DMS153 treated with DMSO at 0.1 percent for 48 hours (cell line): ENCODE measurements at regions not wholly inside any gene's neighbourhood (a gene's known extent, or its start where the extent isn't known, plus 50 kb on each side); places are given as distances from the start of the nearest gene placed in this dataset.
"Not testable (repeated sequence)": the region's sequence is repeated elsewhere in the genome, so short reads cannot be mapped to it uniquely, and the experiment has no call there.

ENCODE experiments used
- DNase-seq: peaks from one replicate; lab custom pipeline; 2025; ENCODE audit not compliant: unreplicated experiment; lab: John Stamatoyannopoulos, UW

DNA sequence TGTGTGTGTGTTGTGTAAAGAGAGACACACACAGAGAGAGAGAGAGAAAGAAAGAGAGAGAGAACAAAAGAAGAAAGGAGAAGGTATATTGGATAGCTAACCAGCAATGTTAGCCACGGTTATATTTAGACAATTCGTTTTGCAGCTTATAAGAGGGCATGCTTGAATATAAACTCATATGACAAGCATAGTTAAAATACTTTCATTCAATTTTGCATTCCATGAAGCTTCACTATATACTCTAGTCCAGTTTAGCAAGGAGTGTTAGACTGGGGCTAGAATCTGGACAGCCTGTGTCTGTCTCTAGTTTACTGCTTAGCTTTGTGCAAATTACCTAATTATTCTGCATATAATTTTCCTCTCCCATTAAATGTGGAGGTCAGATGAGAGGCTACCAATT lies 525.9 kb upstream of the ZFP42 start:
- no peak for DNase-seq

DNA sequence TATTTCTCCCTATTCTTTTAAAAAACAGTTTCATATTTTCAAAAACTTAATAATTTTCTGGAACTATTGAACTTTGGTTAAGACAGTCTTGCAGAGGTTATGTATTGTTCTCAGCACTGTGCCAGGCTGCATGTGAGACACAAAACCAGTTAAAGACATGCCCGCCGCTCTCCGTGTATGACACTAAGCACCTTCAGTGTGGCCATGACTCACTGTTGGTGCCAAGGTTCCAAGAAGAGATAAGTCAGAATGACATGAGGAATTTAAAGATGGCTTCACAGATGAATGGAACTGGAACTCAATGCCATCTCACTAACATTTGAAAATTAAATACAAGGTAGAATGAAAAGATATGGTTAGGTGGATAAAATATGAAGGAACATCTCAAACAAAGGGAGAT lies 525.5 kb upstream of the ZFP42 start:
- DNase-seq = no peak

DNA sequence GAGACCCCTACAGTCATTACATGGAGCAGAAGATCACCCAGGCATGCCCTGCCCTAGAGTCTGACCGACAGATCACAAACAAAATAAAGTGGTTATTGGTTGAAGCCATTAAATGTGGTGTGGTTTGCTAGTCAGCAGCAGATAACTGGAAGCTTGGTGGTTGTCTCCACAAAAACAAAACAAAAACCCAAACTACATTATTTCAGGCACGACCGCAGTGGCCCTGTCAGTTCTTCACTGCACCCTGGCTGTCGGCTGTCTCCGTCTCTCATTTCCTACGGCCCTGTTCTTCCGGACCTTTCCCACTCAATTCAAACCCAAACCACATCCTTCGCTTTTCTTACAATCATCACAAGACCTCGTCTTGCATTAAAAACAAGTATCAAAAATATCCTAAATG lies 521.3 kb upstream of the ZFP42 start:
- no peak for DNase-seq

DNA sequence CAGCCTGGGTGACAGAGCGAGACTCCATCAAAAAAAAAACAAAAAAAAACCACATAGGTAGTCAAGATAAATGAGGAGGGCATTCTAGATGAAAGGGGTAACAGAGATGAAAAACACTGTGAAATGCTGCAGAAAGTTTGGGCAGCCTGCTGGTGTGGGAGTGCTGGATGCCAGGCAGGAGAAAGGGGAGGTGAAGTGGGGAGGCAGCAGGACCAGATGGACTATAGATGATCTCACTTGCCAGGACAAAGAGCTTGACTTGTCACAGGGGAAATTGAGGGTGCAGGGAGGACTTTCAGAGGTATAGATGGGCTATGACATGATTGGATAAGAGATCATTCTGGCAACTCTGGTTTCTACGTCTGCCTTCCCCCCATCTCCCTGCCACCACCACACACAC lies 519.7 kb upstream of the ZFP42 start:
- DNase-seq = no peak

DNA sequence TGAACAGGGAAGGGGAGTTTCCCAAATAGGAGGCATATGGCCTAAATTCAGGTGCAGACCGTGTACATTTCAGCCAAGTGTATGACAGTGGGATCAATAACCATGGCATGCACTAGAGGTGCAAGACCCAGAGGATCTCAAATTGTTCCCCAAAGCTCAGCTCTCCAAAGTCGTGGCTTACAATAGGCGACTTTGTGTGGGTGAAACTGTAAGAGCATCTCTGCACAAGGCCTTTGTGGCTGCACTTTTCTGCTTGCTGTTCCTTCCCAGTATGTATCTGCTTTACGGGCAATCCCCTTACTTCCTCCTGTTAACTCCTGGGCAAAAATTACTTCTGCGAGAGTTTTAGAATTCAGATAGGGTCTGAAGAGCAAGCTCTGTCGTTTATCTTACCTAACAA lies 518.3 kb upstream of the ZFP42 start:
- no peak for DNase-seq

DNA sequence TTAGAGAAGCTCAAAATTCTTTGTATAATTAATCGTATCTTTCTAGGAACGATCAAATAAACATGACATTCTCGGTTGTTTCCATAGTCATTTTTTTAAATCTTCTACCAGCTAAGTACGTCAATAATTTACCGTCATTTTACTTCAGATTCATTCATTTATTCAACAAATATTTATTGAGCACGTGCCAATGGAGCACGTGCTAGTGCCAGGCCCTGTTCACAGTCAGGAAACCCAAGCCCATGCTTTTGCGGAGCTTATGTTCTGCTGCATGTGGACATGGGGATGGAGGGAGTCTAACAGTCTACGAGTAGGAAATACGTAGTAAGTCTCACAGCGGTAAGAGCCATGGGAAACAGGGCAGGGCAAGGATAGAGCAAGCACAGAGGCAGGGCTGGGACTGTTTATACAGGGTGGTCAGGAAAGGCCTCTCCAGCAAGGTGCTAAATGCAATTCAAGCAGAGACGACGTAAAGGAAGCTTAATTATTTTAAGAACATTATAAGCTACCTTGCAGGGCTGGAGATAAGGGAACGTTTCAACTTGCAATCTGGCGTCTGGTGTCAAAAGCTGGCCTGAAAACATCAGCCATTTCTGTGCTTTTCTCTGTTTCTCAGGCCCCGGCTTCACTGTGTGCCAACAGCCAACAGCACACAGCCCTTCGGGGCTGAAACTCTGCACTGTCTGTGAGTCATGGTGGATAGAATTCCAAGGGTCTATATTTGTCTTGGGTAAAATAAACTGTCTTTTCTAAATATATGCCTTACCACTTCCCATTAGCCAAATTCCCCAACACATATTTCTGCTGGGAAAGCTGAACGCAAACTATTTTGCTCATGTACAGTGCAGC lies 517.1 kb upstream of the ZFP42 start:
- DNase-seq = no peak

DNA sequence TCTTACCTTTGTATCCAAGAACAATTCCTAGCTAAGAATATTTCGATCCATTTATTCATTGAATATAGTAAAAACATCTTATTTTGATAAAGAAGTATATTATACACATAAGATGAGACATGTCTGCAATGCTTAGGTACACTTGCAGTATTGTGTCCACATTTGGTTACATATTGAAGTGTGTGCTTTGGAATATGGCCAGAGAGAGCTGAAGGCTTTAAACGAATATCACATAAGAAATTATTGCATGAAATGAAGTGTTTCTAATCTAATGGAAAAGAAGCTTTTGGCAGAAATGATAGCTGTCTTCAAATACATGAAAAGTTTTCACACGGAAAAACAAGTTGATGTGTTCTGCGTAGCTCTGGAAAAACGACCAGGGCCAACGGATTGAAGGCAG lies 516.1 kb upstream of the ZFP42 start:
- DNase-seq = no peak

DNA sequence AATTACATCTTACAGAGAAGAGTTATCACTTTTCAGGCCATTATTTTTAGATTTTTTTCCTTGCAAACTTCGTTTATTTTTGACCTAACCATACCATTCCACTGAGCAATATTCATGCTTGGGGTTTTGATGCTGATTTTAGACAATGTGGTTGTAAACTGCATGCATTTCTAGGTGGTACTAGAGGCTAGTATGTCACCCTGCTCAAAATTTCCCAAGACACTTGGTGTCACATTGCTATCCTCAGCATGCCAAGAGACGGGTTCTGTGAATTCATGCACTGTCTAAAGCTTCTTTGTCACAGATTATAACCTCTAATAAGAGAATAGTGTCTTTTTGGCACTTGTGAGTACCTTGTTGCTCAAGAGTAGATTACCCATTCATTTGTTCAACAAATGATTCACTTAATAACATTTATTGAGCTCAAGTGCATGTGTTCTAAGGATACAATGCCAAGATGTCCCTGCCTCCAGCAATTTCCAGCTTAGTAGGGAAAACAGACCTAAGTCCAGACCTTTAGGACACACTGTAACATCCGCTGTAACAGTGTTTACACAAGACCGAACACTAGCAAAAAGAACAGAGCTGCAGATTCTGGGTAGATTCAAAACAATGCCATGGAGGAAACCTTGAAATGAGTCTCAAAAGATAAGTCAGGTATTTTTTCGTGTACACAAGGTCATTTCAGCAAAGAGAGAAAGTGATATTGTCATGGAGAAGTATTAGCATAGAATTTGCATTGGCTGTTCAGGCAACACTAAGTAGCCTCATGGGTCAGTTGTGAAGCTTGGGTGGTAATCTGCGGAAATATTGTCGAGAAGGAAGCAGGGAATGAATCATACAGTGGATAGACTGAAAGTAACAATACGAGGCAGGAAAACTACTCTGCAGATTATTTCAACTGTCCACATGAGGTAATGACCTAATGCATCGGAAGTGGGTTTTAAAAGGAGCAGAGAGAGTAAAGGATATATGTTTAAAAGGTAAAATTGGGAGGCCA lies 515.1 kb upstream of the ZFP42 start:
- no peak for DNase-seq

DNA sequence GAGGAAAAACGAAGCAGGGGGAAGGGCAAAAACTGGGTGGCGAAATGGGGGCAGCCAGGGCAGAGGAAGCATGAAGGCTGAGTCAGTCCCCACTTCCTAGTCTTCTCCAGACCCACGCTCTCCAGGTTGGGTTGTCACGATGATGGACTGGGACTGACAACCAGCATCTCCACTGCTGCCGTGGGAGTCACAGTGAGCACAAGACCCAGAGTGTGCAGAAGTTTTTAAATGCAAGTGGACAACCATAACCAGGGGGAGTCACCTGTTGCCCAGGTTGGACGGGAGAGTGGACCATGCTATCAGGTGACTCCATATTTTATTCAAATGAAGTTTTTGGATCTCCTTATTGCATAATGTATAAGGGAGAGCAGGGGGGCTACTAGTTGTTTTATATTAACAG lies 511.4 kb upstream of the ZFP42 start:
- no peak for DNase-seq

DNA sequence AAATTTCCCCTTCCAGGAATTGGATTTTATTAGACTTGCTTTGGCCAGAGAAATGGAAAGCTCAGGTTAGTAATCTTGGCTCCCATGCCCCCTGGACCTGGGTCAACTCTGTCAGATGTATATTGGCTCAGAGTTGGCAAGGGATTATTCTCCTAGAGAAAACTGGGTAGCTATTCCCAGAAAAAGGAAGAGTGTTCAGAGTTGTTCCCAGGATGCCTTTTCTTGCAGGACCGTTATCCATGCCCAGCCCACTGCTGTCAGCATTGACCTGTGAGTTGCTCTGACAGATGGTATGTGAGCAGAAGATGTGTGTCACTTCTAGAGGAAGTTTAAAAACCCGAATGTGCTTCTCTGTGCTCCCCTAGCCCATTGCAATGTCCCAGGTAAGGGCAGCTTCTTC lies 509.9 kb upstream of the ZFP42 start:
- DNase-seq = no peak

DNA sequence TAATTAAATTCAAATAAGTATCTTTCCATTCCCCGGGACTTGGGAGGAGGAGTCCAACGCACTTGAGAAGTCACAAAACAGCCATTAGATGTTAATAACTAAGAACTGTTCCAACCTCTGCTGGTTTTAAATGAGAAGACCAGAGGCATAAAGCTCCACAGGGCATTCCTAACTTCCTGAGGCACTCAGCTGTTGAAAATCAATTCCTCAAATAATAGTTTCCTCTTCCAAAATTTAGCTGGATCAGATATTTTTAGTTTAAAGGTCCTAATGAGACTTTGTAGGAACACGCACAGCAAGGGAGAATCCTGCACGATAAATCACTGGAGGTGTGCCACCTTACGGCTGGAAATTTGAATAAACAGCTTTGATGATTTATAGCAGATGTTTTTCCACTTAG lies 504.3 kb upstream of the ZFP42 start:
- DNase-seq = no peak

DNA sequence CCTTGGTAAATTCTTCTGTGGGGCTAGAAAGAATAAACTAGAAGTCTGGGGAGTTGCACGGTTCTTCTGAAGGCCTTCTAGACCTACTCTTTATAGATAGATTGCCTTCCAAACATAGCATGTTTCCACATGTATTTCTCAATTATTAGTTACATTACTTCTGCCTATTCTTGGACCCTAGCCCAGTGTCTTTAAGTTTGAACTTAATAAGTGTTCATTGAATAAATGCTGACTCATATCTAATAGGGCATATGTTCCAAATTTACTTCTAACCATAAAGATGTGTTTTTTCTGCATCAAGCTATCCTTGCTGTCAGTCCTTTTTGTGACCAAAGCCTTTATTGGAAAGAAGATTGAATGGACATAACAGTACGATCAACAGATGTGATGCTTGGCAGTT lies 503.6 kb upstream of the ZFP42 start:
- DNase-seq = no peak

DNA sequence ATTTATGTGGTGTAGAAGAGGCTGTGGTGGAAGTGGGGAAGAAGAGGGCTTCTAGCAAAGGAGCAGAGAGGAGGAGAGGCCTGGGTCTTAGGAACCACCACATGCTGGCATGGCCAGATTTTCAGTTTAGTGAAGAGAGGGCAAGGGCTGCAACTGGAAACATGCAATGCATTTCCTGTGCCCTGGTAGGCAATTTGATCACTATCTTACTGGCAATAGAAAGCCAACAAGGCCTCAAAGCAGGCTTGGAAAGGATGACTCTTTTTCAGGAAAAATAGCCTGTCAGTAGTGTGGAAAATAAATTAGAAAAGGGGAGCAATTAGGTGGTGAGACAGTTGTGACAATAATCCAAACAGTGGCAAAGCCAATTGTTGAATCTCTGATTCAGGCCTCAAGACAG lies 501.9 kb upstream of the ZFP42 start:
- DNase-seq = no peak

DNA sequence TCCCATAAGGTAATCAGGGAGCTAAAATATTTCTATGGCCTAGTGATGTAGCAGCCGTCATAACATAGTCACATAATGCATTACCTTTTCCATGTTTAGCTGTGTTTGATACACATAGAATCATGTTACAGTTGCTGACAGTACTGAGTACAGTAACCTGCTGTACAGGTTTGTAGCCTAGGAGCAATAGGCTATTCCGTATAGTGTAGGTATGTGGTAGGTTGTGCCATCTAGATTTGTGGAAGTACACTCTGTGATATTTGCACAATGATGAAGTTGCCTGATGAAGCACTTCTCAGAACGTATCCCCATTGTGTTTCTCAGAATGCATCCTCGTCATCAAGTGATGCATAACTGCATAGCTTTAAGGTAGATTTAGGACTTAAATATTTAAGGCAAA lies 495.6 kb upstream of the ZFP42 start:
- no peak for DNase-seq

DNA sequence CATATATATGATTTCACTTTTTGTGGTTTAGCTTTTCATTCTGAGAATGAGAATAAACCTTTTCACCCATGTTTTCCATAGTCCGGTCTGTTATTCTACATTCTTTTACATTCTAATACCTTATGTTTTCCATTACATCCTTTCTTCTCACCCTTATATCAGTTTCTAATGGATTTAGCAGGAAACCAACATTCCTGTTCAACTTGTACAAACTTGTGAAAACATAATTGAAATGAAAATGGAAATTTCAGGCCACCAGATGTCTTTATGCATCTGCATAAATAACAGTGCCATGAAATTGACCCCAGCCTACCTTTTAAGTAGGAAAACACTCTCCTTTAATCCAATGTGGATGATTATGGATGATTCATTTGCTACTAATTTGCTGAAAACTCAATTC lies 494.8 kb upstream of the ZFP42 start:
- DNase-seq = no peak

DNA sequence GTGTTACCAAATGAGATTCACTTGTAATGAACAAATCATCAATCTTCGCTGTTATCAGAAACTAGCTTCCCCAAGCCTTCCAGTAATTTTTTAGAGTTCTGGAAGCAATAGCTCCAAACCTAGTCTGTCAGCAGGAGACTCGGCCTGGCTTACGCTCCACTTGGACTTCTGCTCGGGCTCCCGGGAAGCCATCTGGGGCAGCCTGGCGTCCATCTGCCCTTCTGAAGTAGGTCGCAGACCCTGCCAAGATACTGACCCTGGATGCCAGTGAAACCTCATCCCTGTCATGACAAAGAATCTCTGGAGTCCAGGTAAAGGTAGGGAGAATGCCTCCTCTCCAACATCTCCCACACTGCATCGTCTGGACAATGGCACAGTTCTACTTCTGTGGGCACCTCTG lies 493.8 kb upstream of the ZFP42 start:
- no peak for DNase-seq

DNA sequence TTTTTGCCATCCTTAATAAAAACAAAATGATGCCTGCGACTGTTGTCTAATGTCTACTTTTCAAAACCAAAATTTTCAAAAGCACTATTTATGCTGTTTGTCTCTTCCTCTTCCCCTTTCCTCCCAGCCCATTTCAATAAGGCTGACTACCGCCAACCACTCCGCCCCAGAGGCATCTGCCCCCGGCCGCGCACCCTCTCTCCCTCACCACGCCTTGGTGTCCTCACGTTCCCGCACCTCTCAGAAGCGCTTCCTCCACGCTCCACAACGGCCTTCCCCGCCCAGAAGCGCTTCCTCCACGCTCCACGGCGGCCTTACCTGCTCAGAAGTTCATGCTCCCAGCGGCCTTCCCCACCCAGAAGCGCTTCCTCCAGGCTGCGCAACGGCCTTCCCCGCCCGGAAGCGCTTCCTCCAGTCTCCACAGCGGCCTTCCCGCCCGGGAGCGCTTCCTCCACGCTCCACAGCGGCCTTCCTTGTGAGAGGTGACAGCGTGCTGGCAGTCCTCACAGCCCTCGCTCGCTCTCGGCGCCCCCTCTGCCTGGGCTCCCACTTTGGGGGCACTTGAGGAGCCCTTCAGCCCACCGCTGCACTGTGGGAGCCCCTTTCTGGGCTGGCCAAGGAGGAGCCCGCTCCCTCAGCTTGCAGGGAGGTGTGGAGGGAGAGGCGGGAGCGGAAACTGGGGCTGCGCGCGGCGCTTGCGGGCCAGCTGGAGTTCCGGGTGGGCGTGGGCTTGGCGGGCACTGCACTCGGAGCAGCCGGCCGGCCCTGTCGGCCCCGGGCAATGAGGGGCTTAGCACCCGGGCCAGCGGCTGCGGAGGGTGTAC lies 490.4 kb upstream of the ZFP42 start:
- DNase-seq = no peak

DNA sequence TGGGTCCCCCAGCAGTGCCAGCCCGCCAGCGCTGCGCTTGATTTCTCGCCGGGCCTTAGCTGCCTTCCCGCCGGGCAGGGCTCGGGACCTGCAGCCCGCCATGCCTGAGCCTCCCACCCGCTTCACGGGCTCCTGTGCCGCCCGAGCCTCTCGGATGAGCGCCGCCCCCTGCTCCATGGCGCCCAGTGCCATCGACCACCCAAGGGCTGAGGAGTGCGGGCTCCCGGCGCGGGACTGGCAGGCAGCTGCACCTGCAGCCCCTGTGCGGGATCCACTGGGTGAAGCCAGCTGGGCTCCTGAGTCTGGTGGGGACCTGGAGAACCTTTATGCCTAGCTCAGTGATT lies 489.8 kb upstream of the ZFP42 start:
- not testable (repeated sequence) for DNase-seq

DNA sequence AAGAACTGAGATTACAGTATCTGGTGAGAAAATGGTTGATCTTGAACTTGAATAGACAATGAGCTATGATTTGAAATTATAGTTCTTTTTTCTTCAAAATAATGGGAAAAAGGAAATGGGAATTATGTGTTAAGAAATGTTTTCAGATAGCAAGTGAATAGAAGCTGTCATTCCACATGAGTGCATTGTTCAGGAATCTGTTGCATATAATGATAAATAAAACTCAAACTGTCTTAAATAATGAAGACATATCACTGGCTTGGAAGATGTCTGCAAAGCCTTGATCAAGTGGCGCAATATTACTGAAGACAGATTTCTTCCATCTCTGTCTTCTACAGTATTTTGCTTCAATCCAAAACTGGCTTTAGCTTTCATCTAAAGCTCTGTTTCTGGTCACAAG lies 479.3 kb upstream of the ZFP42 start:
- no peak for DNase-seq

DNA sequence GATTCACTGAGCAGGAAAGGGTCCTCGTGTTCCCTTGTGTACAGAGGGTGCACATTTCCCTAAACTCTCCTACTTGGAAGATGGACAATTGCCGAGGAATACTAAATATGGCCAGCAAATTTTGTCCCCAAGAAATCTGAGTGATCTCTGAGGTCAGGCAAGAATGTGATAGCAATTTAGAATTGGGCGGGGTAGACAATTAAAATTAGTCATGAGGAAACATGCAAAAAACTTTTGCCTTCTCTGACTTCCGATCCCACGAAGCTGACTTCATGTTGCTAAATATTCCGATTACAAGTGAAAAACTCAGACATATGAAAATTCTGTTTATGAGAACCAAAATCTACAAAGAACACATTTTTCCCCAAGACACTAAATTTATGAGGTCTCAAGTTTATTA lies 453.9 kb upstream of the ZFP42 start:
- no peak for DNase-seq

DNA sequence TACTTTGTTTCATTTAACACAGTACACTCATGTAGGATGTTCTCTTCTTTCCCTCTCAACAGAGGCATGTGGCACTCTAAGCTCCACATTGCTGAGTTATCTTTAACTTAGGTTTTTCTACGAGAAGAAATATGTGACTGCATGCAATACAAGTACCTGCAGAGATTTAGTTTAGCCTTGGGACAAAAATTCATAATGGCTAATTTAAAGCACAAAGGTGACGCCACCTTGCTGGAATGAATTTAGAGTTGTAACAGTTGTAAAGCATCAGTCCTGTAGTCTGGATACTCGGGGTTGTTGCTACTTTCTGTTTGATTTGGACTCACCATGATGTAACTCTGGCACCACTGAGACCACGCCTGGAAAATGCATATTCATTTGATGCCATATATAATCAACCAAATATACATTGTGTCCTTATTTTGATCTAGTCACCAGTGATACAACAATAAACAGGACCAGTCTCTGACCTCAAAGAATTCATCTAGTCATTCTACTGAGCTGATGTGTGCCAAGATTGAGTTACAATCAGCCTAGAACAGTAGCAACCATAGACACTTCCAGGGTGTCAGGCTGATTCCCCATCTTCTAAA lies 451.0 kb upstream of the ZFP42 start:
- no peak for DNase-seq
